GM19397 (cell line): ENCODE measurements at regions not wholly inside any gene's neighbourhood (a gene's known extent, or its start where the extent isn't known, plus 50 kb on each side); places are given as distances from the start of the nearest gene placed in this dataset.

Experiments
- ATAC-seq: cut with Tn5 transposase; IDR thresholded peaks from one replicate; pipeline ENCODE4 v1.9.1; 2021; ENCODE audit warnings: mild to moderate bottlenecking, moderate library complexity; ENCODE audit not compliant: unreplicated experiment

DNA sequence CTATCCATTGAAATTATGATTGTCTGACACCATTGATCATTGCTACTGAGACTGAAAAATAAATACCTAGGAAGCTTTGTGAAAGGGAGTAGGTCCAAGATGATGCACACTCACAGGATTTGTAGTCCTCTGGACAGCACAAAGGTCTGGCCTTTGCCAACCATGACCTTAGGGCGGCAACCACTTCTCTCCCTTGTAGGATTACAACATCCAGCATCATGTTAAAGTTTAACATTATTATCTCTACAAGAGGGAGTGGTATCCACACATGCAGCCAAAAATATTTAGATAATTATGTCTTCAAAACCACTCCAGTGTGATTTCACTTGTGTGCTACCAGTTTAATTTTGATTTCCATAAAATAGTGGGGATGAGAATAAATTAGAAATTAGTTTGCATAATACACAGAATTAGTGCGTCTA, 51.1 kb upstream of the NHSL1 start:
- ATAC-seq: no peak

DNA sequence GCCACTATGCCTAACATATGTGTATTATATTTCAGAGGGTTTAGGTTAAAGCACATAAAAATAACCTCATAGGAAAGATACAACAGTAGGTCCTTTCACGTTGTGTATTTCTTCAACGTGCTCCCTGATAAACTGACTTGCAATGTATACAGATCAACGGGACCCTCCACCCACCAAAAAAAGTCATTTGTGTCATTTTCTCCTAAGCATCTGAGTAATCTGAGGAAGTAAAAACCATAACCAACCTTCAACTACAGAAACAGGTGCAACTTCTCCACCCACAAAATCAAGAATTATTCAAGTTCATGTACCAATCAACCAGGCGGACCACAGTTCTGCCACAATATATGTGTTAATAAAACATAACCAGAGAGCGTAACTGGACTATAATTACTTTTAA, 54.9 kb upstream of the NHSL1 start:
- no peak for ATAC-seq

- peak; percentile 60 for ATAC-seq
Observed at GRCh38 chr6:138555421-138555988, 56.2 kb upstream of the NHSL1 start.

GRCh38 chr6:138557147-138557546, 57.9 kb upstream of the NHSL1 start:
- no peak for ATAC-seq

- no peak for ATAC-seq
Observed at GRCh38 chr6:138559143-138559542, 59.8 kb upstream of the NHSL1 start.

DNA sequence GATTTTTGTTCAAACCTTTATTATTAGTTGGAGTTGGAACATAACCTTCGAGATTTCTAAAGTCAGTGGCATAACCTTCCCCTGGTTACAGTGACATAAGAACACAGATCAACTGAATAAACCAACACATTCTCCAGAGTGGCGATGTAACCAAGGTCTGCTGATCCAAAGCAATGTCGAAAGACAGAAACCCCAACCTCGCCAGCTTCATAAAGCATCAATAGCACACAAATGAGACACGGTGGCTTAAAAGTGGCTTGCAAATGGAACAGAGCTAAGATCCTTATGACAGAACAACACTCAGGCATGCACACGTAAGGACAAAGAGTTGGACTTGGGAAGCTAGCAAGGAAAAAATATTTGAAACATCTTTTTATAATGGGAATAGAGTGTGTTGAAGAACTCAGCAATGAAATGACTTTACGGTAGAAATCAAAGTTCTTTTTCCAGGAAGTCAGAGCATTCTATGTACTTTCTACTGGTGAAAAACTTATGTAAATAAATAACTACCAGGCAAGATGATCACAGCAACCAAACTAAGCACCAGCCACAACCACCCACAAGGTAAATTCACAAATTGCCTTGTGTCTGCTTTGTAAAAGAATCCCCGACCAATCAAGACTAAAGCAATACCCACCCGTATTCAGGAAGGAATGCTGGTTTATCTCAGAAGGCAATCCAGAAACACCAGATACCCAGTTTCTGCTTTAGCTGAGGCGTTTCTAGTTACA, 61.0 kb upstream of the NHSL1 start:
- ATAC-seq: no peak

GRCh38 chr6:138562691-138563090, 63.4 kb upstream of the NHSL1 start:
- no peak for ATAC-seq

- no peak for ATAC-seq
Observed at GRCh38 chr6:138563231-138563630, 63.9 kb upstream of the NHSL1 start.

DNA sequence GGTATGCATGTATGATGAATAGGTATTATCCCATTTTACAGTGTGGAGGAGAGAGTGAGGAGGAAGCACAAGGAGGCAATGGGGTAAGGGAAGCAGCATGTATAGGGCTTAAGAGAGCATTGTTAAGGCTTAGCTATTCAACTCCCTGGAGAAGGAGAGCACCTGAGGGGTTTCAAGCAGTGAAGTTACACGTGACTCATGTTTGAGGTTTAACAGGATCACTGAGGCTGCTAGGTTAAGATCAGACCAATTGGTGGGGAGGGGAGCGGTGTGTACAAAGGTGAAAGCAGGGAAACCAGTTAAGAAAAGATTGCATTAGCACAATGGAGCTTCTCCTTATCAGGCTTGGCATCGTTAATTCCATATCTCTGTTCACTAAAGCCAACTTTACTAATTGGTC, 64.4 kb upstream of the NHSL1 start:
- no peak for ATAC-seq

- ATAC-seq: no peak
Observed at GRCh38 chr6:138564170-138564721, 65.0 kb upstream of the NHSL1 start.

- no peak for ATAC-seq
Observed at GRCh38 chr6:138567052-138567451, 67.8 kb upstream of the NHSL1 start.

GRCh38 chr6:138568997-138569396, 69.7 kb upstream of the NHSL1 start:
- ATAC-seq: no peak

GRCh38 chr6:138569554-138569953, 70.3 kb upstream of the NHSL1 start:
- no peak for ATAC-seq

DNA sequence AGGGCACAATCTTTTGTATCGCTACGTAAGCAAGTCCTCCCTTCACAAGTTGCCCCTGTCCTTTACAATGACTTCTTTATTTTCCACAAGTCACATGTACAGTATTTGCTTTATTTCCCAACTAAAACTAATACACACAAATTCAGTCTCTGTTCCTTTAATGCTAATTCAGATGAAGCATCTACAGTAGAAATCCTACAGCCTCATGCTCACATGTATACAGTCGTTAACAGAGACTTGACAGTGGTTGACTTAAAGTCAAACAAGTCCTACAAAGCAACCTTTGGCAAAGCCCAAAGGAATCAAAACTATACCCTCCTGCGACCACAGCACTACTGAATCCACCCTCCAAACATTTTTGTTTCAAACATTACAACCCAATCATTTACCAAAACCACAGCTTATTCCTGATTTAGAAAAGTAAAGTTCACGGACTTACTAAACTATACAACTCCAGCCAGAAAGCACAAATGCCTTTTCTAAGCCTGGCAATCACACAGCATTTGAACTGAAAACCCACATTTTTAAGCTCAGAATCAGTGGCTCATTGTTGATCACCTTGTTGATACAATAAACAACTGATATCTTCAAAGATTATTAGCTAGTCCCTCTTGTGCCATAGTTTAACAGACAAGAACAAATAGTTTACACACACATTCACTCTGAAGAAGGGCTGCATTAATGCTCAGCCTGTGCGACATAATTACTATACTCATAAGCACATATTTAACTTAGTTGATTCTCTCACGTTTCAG, 70.9 kb upstream of the NHSL1 start:
- ATAC-seq: no peak

DNA sequence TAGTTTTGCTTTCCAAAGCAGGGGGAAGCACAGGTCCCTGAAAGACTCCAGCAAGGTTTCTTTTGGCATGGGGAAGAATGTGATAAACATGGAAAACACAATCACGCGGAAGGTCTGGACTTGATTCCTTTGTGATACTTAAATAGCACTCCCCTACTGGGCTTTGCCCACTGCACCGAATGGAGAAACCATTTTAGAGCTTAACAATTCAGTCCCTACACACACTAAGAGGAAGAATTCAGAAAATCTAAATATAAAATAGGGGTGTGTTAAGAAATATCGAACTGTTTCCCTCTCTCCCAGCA, 71.4 kb upstream of the NHSL1 start:
- ATAC-seq: no peak

DNA sequence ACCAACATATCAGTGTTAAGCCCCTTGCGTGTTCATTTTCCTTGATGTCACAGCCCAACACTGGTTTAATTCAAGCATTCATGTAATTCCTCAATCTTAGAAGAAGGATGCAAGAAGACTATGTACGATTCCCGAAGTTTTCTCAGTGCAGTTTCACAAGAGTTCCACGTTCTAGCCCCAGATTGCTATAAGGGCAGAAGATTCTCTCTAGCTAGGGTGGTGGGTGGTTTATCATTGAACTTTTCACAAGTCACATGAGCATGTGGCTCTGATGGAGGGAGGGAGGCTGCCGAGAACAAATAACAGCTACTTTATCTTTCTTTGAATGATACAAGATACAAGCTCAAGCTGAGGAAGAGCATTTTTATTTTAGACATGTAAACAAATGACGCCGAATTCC, 71.9 kb upstream of the NHSL1 start:
- ATAC-seq: no peak

DNA sequence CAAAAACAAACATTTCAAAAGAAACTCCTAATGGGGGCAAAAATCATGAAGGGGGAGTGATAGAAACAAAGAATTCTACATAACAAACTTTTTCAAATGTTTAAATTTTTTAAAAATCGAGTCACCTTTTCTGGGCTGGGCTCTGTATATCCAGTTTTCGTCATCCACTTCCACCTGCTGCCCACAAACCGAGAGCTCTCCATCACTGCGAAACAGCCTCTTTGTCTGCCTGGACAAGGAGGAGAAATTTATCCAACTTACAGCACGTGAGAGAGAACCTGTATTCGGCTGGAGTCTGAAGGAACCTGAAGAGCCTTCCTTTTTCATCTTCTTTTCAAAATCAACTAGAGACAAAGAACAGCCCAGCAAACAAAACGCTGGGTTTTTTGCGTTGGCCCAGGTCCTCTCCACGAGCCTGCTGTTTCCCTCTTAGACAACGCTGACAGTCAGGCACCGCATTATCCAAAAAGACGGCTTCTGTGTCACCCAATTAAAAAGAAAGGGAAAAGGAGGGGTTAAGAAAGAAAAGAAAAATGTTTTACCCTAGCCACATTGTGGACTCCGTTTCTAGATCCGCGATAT, 72.4 kb upstream of the NHSL1 start:
- ATAC-seq: no peak

DNA sequence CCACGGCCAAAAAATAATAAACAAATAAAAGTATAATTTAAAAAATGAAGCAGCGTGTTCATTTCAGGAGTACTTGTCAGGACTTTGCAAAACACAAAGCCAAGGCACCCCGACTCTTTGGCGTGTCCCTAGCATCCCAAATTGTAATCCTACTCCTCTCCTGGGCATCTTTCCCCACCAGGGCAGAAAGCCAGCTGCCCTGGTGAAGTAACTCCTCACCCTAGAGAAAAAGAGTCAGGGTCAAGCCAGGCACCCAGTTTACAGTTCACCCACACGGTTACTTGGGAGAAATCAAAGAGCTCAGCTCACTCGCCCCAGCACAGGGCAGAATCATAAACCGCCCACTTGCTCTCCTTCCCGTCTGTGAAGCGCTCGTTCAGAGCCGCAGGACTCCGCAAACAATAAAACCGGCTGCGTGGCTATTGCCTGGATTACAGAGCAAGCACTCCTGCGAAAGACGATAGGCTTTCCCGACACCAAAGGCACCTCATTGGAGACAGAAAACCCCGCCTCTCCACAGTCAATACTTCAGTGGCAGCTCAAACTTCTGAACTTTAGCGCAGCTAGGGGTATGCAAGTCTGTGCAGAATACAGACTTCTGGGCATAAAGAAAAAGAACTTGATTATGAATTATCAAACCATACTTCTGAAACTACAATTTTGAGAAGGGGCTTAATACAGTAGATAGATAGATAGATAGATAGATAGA, 73.0 kb upstream of the NHSL1 start:
- ATAC-seq: no peak

GRCh38 chr6:138572885-138573284, 73.6 kb upstream of the NHSL1 start:
- ATAC-seq: no peak

DNA sequence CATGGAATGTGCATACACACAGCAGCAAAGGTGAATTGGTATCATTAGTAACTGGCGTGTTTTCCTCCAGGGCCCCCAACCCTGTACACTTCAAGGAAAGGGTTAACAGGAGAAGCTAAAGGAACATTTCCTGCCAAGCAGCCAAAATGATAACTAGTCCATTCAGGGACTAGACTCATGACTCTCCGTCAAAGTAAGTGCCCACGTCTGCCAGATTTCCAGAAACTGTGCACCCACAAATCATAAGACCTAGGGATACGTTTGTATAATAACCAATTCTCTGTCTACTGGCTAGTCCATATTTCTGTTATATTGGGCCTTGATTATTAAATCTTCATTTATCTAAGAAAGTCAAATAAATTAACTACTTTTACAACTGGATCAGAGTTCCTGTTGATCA, 76.0 kb upstream of the NHSL1 start:
- ATAC-seq: no peak

DNA sequence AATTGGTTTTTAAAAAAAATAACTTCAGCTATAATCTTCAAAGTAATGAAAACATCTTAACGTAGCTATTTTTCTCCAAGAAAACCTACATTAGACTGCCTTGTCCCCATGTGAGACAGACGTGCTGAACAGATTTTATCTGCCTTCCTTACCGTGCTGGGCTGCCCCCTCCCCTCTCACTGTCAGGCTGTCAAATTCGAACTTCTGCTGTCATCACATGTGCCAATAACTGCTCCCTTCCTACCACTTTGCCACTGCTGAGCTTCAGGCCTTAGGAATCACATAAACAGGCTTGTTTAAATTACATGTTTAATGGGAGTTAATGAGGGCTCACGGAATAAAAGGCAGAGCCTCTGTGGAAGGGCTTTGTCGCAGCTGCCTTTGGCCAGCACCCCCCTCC, 77.0 kb upstream of the NHSL1 start:
- ATAC-seq: no peak
